Right lobe of liver (tissue), 6 donors: ENCODE measurements at regions not wholly inside any gene's neighbourhood (a gene's known extent, or its start where the extent isn't known, plus 50 kb on each side); places are given as distances from the start of the nearest gene placed in this dataset.

Experiments
- ATAC-seq, 4 donors: fragments of 200-7000 bp; cut with Tn5 transposase; one replicate each; pipeline ENCODE4 v1.9.1; 2020; ENCODE audit warnings: mild to moderate bottlenecking in 4 of 4, moderate library complexity in 4 of 4
- DNase-seq, 3 donors: peaks; one replicate each; pipeline ENCODE4 v3.0.0-alpha.2; 2020
- H3K27ac ChIP-seq, 3 donors: fragments of 200-600 bp; one replicate each; pipeline ENCODE4 v1.8.0; 2022
- H3K27me3 ChIP-seq, 2 donors: fragments of 200-600 bp; one replicate each; pipeline ENCODE4 v1.8.0; 2022
- H3K36me3 ChIP-seq, 4 donors: fragments of 200-600 bp; sonication (generic) in 1 of 4; one replicate each; pipeline versions ENCODE4 v1.5.1 to v1.8.0; 2017 to 2022; ENCODE audit warnings: control low read depth in 1 of 4
- H3K4me1 ChIP-seq, 4 donors: fragments of 200-600 bp; sonication (generic) in 1 of 4; one replicate each; pipeline versions ENCODE4 v1.5.1 to v1.8.0; 2017 to 2022; ENCODE audit warnings: control low read depth in 1 of 4
- H3K4me3 ChIP-seq, 3 donors: fragments of 200-600 bp; one replicate each; pipeline ENCODE4 v1.8.0; 2022
- H3K9me3 ChIP-seq, 4 donors: fragments of 200-600 bp; sonication (generic) in 1 of 4; one replicate each; pipeline versions ENCODE4 v1.5.1 to v1.8.0; 2017 to 2022; ENCODE audit warnings: control low read depth in 1 of 4
- CTCF ChIP-seq, 4 donors: fragments of 200-600 bp in 3 of 4; fragments of 450-650 bp in 1 of 4; IDR thresholded peaks; one replicate each; pipeline versions ENCODE4 v1.5.1 to v1.8.0; 2016 to 2022; ENCODE audit warnings: antibody characterized with exemption in 4 of 4, mild to moderate bottlenecking in 2 of 4
- POLR2A ChIP-seq: fragments of 450-650 bp; IDR thresholded peaks from one replicate; pipeline ENCODE4 v1.6.1; 2017; ENCODE audit warnings: antibody characterized with exemption, mild to moderate bottlenecking
- WGBS: methylation state at CpG from one replicate; pipeline ENCODE4 v1.1.6; 2018; ENCODE audit warnings: low coverage, low lambda C conversion rate; ENCODE audit not compliant: insufficient coverage; ENCODE audit errors: missing lambda C conversion rate; 5-methylcytosine and 5-hydroxymethylcytosine counted together
- intact Hi-C, 2 donors: fragments of 100-400 bp; cut with DNase I; formaldehyde crosslinking; loops; one replicate each; pipeline versions ENCODE4 v1.11.2 to v1.14.1; 2022
- donor health status: DM: no; HTN: yes; CAD: no.
- donor health status: DM: no; HTN: no; CAD: no.
- donor health status: DM: no; HTN: no; CAD: no.
- donor health status: DM: no; HTN: yes; CAD: no.
- donor health status: DM: no; HTN: yes; CAD: no.

DNA sequence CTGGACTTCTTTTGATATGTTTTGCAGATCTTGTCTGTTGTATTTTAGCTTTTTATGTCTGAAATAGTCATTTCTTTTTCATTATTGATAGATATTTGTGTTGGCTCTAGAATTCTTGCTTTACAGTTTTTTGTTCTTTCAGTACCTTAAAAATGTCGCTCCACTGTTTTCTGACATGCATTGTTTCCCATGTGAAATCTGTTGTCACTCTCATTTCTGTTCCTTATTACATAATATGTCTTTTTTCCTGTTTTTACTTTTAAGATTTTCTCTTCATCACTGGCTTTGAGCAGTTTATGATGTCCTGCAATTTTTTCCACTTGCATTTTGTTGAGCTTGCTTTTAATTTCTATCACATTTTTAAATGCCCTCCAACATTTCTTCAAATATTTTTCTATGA is 270.4 kb upstream of the TARS1 start:
- Histone ChIP-seq H3K4me3 (no peak overlapping the region), H3K4me1 (no peaks in the 10 kb centered on the region), H3K27me3 (no peaks in the 10 kb centered on the region), H3K36me3 (no peaks in the 10 kb centered on the region), H3K27ac (no peak overlapping the region), H3K9me3 (no peaks in the 10 kb centered on the region)
- no peak for DNase-seq
- TF ChIP-seq CTCF (IDR thresholded peaks at IDR 0.05) (no peak), POLR2A (no peak)
- intact Hi-C loops: no loop called here
- ATAC-seq: no peak
- WGBS: 80% methylated on average over 1 of the region's 1 CpG

DNA sequence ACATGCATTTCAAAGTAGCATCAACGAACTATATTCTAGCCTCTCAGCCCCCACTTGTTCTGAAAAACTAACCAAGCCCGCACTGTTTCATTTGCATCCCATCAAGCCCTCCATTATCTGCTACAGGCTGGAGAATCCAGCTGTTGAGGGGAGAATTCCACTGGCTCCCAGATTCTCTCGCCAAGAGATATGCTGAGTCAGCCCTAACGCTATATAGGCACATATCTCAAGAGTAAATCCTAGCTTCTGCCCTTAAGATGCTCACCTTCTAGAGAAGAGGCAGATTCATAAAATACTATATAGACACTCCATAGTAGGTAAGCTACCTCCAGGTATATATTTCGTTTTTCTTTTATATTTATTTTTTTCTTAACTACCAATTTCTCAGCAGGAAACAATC is 266.4 kb upstream of the TARS1 start:
- Histone ChIP-seq H3K9me3 (no peaks in the 10 kb centered on the region), H3K27me3 (no peaks in the 10 kb centered on the region), H3K36me3 (no peaks in the 10 kb centered on the region), H3K4me1 (no peaks in the 10 kb centered on the region), H3K27ac (no peak overlapping the region), H3K4me3 (no peak overlapping the region)
- intact Hi-C loops: no loop called here
- WGBS: 67% methylated on average over 5 of the region's 5 CpGs
- ATAC-seq (no peak), DNase-seq (no peak)
- TF ChIP-seq POLR2A: no peak
- no peak for TF ChIP-seq CTCF (IDR thresholded peaks at IDR 0.05)

DNA sequence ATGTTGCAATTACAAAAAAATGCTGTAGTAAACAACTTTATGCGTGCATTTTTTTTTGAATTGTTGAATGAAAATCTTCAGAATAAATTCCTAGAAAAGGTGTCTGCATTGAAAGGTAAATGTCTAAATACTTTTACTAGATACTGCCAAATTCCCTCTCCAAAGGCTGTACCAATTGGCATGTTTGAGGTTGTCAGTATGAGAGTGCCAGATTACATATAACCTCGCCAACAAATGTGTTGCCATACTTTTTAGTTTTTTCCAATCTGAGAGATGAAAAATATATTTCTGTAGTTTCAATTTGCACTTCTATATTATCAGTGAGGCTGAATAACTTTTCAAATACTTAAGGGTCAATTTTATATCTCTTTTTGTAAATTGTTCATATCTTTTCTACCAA is 261.5 kb upstream of the TARS1 start:
- Histone ChIP-seq H3K36me3 (no peaks in the 10 kb centered on the region), H3K4me1 (no peaks in the 10 kb centered on the region), H3K27me3 (no peaks in the 10 kb centered on the region), H3K9me3 (no peaks in the 10 kb centered on the region), H3K27ac (no peak overlapping the region), H3K4me3 (no peak overlapping the region)
- 53% methylated on average over 2 of the region's 2 CpGs for WGBS
- no peak for TF ChIP-seq POLR2A
- no peak for TF ChIP-seq CTCF (IDR thresholded peaks at IDR 0.05)
- no peak for DNase-seq
- intact Hi-C loops: no loop called here
- ATAC-seq: no peak

DNA sequence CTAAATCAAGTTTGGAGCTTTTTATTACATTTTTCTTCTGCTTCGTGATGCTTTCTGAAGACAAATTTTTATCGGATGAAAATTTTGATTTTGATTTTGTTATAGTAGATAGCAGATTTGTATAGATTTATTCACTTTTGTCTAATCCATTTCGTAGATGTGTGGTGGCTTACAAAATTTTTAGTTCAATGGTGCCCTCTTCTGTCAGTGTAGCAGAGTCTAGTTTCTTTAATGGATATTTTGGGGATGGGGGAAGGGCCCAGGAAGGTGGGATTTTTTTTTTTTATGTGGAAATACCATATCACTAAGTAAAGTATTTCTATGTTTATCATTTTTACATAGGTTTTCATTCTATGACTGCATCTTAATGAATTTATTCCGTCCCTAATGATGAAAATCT is 259.9 kb upstream of the TARS1 start:
- DNase-seq: no peak
- Histone ChIP-seq H3K4me1 (no peaks in the 10 kb centered on the region), H3K9me3 (no peaks in the 10 kb centered on the region), H3K27me3 (no peaks in the 10 kb centered on the region), H3K4me3 (no peak overlapping the region), H3K36me3 (no peaks in the 10 kb centered on the region), H3K27ac (no peak overlapping the region)
- TF ChIP-seq CTCF (IDR thresholded peaks at IDR 0.05) (peak; percentile 51 to 57 (median 54)), POLR2A (no peak)
- ATAC-seq: peak; percentile 61 to 75 (median 66)
- 36% methylated on average over 4 of the region's 4 CpGs for WGBS
- intact Hi-C loops: no loop called here

DNA sequence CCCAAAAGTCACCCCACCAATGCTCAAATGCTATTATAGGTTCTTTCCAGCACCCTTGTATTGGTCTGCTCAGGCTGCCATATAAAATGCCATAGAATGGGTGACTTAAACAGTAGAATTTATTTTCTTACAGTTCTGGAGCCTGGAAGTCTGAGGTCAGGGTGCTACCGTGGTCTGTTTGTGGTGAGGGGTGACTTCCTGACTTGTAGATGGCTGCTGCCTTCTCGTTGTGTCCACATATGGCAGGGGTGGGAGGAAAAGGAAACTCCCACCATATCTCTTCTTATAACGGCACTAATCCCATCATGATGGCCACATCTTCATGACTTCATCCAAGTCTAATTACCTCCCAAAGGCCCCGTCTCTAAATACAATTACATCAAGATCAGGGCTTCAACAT is 257.8 kb upstream of the TARS1 start:
- no peak for ATAC-seq
- no peaks in the 10 kb centered on the region for H3K4me1 ChIP-seq
- WGBS: 60% methylated on average over 3 of the region's 4 CpGs
- H3K36me3 ChIP-seq: no peaks in the 10 kb centered on the region
- no peak overlapping the region for H3K27ac ChIP-seq
- no peak for DNase-seq
- no peak for TF ChIP-seq POLR2A
- TF ChIP-seq CTCF (IDR thresholded peaks at IDR 0.05): no peak
- no peaks in the 10 kb centered on the region for H3K27me3 ChIP-seq
- no peaks in the 10 kb centered on the region for H3K9me3 ChIP-seq
- H3K4me3 ChIP-seq: no peak overlapping the region
- intact Hi-C loops: no loop called here
